GM18498 (cell line): ENCODE measurements at regions not wholly inside any gene's neighbourhood (a gene's known extent, or its start where the extent isn't known, plus 50 kb on each side); places are given as distances from the start of the nearest gene placed in this dataset.

Experiments
- ATAC-seq: cut with Tn5 transposase; IDR thresholded peaks from one replicate; pipeline ENCODE4 v1.9.1; 2021; ENCODE audit warnings: mild to moderate bottlenecking, moderate library complexity; ENCODE audit not compliant: unreplicated experiment

- no peak for ATAC-seq
These were observed 221.2 kb downstream of the TMEM167A start for GRCh38 chr5:82855893-82856550.

DNA sequence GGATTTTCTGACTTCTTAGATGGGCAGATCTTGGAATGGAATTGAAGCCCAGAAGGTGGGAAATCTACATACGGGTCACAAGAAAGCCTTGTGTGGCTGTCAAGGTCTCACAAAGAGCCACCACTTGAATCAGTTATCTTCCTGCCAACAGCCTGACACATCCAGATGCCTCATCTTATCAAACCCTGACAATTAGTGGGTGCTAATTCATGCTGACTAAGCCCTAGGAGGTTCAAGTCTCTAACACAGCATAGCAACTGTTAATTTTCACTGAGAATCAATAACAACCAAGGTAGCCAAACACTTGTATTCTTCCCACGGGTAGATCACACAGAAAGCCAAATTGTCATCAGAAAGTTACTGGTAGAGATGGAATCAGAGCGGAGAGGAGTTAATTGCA is 222.2 kb downstream of the TMEM167A start:
- ATAC-seq = no peak

DNA sequence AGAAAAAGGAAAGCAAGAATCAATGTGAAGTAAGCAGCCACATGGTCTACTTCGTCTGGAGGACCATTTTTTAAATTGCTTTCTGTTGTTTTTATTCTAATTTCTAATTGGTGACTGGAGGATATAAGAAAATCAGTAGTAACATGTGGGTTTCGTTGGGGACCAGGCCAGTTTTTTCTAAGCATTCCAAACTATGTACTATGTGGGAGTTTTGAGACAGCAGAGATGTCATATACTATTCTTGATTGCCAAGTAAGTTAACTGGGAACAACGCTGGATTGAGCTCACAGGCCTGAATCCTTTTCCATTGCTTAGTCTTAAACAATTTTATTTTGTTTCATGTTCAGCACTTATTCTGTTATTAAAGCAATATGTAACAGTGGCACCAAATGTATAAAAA is 225.7 kb downstream of the TMEM167A start:
- no peak for ATAC-seq

GRCh38 chr5:82850393-82850792 is 226.8 kb downstream of the TMEM167A start:
- no peak for ATAC-seq

GRCh38 chr5:82849885-82850284 is 227.3 kb downstream of the TMEM167A start:
- ATAC-seq = no peak

DNA sequence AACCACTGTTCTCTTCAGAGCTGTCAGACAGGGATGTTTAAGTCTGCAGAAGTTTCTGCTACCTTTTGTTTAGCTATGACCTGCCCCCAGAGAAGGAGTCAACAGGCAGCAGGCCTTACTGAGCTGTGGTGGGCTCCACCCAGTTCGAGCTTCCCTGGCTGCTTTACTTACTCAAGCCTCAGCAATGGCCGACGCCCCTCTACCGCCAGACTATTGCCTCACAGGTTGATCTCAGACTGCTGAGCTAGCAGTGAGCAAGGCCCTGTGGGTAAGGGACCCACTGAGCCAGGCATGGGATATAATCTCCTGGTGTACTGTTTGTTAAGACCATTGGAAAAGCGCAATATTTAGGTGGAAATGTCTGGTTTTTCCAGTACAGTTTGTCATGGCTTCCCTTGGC is 229.6 kb downstream of the TMEM167A start:
- ATAC-seq = no peak

DNA sequence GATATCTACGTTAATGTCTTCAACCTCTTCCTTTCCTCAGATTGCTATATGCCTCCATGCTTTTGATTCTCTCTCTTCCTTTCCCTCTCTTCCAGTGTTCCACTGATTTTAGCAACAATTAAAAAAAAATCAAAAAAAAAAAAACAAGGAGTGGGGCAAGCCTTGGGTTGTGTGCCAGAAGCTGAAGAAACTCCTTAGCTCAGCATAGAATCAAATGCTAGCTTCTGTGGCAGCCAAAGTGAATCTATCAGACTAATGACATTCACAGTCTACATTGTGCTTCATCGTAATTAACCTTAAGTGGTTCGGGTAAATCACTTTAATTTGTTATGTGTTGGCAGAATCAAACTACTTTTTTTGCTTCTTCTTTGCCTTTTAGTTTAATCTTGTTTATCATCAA is 237.3 kb downstream of the TMEM167A start:
- no peak for ATAC-seq

- ATAC-seq = no peak
These were observed 241.7 kb downstream of the TMEM167A start for GRCh38 chr5:82835488-82835887.

DNA sequence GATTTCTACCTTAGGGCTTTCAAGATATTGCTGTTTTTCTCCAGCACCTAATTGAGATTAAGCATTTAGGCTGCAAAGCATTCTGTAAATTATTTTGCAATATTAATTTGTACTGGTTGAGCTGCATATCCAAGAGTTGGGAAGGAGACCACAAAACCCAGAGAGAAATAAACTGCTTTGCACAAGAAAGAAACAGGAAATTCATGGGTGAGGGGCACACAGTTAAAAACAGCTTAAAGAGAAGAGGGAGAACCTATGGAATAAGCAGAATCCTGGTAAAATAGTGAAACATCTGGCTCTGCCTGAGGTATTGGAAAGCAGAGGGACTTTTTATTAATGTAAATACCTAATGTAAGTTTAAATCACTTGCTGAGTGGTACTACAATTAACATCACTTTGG is 243.0 kb downstream of the TMEM167A start:
- no peak for ATAC-seq

- ATAC-seq = no peak
These were observed 243.9 kb downstream of the TMEM167A start for GRCh38 chr5:82833277-82833676.

- no peak for ATAC-seq
These were observed 244.7 kb downstream of the TMEM167A start for GRCh38 chr5:82832445-82832844.

- ATAC-seq = no peak
These were observed 249.0 kb downstream of the TMEM167A start for GRCh38 chr5:82828211-82828610.

DNA sequence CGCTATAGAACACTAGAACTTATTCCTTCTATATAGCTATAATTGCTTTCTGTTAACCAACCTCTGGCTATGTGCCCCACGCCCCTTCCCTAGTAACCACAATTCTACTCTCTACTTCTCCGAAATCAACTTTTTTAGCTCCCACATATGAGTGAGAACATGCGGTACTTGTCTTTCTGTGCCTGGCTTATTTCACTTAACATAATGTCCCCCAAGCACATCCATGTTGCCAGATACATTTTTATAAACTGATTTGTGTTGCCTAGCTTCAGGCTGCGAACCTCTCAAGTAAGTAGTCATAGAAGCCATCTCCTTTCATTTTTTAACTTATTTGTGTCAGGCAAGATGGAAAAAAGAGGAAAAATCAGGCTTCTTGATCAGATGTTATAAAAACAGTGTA is 249.5 kb downstream of the TMEM167A start:
- ATAC-seq = no peak

GRCh38 chr5:82822634-82822927 is 254.6 kb downstream of the TMEM167A start:
- ATAC-seq = no peak

DNA sequence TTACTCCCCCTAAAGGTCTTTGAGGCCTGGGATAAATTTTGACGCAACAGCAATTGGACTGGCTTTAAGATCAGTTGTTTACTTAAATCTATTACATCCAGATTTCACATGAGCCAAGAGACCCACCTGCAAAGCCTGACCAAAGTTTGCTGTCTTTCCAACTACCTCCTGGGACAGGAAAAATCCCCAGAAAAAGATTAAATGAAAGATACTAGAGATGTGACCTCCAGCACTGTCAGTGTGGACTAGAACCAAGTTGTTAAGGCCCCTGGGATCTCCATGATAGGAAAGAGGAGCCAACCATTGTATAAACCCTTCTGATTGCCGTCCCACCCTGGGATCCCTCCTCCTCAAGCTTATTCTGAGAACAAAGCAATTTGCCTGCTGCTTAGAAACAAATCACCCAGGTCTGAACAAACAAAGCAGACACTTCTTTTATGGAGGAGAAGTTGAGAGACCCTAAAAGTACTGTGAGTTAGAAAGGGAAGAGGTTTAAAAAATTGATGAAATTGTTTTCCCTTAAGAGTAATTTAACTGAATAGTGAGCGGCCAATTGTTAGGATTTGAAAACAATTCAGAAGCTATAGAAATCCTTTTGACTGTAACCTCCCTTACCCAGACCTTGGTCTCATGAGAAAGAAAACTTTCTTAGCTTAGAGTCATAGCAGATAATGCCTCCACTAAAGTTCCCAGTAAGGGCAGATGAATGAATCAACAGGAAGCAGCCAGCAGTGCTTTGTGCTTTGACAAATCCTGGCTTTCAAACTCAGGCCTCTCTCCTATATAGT is 255.2 kb downstream of the TMEM167A start:
- ATAC-seq = no peak

- peak; percentile 89 for ATAC-seq
These were observed 256.0 kb downstream of the TMEM167A start for GRCh38 chr5:82820961-82821845.

DNA sequence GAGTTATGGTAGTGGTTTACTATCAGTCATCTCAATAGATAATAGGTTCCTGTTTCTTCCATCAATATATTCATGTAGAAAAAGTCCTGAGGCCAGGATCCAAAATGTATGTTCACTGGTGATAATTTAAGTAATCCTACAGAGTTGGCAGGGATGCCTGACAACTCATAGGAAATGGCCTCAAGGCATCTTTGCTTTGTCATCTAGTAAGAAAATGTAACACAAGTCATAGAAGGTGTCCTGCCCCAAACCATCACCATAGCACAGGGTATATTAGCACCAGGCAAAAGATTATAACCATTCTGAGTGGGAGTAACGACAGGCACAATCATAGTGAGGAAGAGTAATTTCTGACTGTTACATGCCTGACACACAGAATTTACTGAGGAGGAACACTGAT is 257.0 kb downstream of the TMEM167A start:
- ATAC-seq = no peak

DNA sequence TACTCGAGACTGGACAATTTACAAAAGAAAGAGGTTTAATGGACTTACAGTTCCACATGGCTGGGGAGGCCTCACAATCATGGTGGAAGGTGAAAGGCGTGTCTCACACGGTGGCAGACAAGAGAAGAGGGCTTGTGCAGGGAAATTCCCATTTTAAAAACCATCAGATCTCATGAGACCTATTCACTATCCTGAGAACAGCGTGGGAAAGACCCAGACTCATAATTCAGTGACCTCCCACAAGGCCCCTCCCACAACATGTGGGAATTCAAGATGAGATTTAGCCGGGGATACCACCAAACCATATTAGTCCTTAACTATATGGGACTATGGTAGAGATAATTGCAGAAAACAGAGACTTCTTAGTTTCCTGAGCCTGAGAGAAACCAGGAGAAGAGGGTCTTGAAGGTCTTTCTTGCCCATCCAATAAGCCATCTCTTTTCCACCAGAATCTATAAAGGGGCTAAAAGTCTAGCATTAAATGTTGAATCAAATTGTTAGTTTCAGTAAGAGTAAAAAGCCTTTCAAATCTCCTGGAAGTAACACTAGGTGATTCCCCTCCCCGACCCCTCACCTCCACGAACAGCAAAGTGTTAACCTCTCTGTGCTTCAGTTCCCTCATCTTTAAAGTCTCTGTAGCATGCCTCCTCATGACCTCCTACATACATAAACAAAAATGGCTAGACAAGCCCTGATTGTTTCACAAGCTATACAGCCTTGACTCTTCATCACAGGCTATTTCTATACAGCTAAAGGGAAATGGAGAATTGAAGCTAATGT is 259.1 kb downstream of the TMEM167A start:
- ATAC-seq = no peak

DNA sequence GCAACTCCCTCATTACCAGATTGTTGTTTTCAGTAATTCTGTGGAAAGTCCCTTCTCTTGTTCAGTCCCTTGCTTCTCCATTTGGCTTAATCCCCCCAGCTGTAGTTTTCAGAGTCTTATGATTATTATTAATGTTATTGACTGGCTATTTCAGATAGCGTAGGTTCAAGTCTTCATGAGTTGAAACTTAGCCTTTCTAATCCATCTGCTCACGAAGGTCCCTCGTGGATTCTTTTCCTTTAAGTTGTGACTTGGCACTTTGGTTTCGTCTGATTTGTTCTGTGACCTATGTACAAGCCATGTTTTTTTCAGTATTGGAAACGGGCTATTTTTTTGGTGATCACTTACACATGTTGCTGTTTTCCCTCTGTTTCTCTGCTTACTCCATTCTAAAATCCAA is 260.3 kb downstream of the TMEM167A start:
- ATAC-seq = no peak

GRCh38 chr5:82815871-82816270 is 261.3 kb downstream of the TMEM167A start:
- no peak for ATAC-seq

- no peak for ATAC-seq
These were observed 263.3 kb downstream of the TMEM167A start for GRCh38 chr5:82813861-82814260.
